ENCODE measurements at regions not wholly inside any gene's neighbourhood (a gene's known extent, or its start where the extent isn't known, plus 50 kb on each side); places are given as distances from the start of the nearest gene placed in this dataset.

- Histone ChIP-seq H3K9me3 (peaks cover 0 to 10% (median 0%) of the 10 kb centered on the region in 4 donors), H3K4me3 (no peak overlapping the region), H3K27me3 (no peaks in the 10 kb centered on the region), H3K4me1 (no peaks in the 10 kb centered on the region), H3K27ac (no peak overlapping the region), H3K36me3 (peaks cover 0 to 14% (median 0%) of the 10 kb centered on the region in 3 donors)
- TF ChIP-seq, protein P1, sequence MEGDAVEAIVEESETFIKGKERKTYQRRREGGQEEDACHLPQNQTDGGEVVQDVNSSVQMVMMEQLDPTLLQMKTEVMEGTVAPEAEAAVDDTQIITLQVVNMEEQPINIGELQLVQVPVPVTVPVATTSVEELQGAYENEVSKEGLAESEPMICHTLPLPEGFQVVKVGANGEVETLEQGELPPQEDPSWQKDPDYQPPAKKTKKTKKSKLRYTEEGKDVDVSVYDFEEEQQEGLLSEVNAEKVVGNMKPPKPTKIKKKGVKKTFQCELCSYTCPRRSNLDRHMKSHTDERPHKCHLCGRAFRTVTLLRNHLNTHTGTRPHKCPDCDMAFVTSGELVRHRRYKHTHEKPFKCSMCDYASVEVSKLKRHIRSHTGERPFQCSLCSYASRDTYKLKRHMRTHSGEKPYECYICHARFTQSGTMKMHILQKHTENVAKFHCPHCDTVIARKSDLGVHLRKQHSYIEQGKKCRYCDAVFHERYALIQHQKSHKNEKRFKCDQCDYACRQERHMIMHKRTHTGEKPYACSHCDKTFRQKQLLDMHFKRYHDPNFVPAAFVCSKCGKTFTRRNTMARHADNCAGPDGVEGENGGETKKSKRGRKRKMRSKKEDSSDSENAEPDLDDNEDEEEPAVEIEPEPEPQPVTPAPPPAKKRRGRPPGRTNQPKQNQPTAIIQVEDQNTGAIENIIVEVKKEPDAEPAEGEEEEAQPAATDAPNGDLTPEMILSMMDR (IDR thresholded peaks at IDR 0.05): no peak
- TF ChIP-seq POLR2A (IDR thresholded peaks at IDR 0.05) (no peak), EP300 (IDR thresholded peaks at IDR 0.05) (no peak)
- no peak for DNase-seq (ENCODE audit: low spot score in 2 of 2)
- 65 to 76% methylated on average over 1 of the region's 1 CpG for WGBS, 2 donors
Measured at GRCh38 chr5:6321078-6321477, 57.3 kb downstream of the MED10 start.

GRCh38 chr5:6319116-6319515, 59.2 kb downstream of the MED10 start:
- H3K27me3 ChIP-seq: no peaks in the 10 kb centered on the region
- H3K36me3 ChIP-seq: peaks cover 0 to 19% (median 0%) of the 10 kb centered on the region in 3 donors
- H3K4me1 ChIP-seq: no peaks in the 10 kb centered on the region
- WGBS, 2 donors: 73 to 85% methylated on average over 8 of the region's 8 CpGs
- H3K4me3 ChIP-seq: no peak overlapping the region
- H3K9me3 ChIP-seq: peaks cover 0 to 10% (median 0%) of the 10 kb centered on the region in 4 donors
- TF ChIP-seq EP300 (IDR thresholded peaks at IDR 0.05) (no peak), POLR2A (IDR thresholded peaks at IDR 0.05) (no peak)
- TF ChIP-seq, protein P1 (IDR thresholded peaks at IDR 0.05): no peak
- no peak for DNase-seq (ENCODE audit: low spot score in 2 of 2)
- no peak overlapping the region for H3K27ac ChIP-seq

DNA sequence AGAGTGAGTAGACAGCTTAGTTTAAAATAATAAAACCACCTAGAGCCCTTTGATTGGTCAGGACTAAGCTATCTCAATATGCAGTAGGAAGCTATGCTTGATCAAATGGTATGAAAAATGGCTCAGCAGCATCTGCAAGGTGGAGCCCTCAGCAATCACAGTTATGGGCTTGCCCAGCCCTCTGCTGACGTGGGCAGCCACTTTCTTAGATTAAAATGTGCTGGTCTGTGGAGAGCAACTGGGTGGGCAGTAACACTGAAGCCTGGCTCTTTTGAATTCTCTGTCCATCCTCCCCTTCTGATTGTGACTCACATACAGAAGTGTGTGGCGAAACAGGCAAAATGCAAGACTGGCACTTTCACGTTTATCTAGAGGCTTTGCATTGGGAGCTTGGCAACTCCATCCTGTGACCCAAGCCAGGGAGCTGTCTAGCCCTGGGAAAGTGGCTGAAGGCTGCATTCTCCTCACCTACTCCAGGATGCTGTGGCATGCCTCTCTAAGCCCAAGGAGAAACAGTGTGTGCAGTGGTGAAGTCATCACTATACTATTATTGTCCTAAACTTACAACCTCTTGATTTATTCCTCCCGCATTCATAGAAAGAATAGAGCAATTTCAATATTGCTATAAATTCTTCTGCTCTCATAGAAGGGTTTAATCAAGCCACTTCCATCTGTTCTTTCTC, 61.1 kb downstream of the MED10 start:
- peaks cover 0 to 10% (median 0%) of the 10 kb centered on the region in 4 donors for H3K9me3 ChIP-seq
- H3K27me3 ChIP-seq: no peaks in the 10 kb centered on the region
- H3K27ac ChIP-seq: no peak overlapping the region
- no peaks in the 10 kb centered on the region for H3K4me1 ChIP-seq
- no peak for DNase-seq (ENCODE audit: low spot score in 2 of 2)
- no peak for TF ChIP-seq EP300 (IDR thresholded peaks at IDR 0.05)
- no peak overlapping the region for H3K4me3 ChIP-seq
- peaks cover 0 to 12% (median 0%) of the 10 kb centered on the region in 3 donors for H3K36me3 ChIP-seq
- WGBS, 2 donors: 60 to 67% methylated on average over 4 of the region's 4 CpGs

DNA sequence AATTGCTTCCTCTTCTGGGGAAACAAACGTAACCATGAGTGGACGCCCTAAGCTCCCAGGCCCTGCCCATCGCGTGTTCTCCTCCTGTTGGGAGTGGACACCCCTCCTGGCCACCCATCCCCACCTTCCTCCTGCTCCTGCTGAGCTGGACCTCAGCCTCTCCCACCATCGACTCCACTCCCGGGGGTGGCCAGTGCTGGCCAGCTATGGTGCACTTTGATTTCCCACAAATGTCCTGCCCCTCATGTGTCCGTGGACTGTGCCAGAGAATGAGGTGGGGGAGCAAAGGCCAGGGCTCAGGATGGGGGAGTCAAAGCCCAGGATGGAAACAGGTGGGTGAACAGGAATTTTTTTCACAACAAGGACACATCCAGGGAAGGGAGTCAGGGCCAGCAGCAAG, 62.8 kb downstream of the MED10 start:
- Histone ChIP-seq H3K4me1 (no peaks in the 10 kb centered on the region), H3K27ac (no peak overlapping the region), H3K27me3 (no peaks in the 10 kb centered on the region), H3K9me3 (peaks cover 0 to 3% (median 0%) of the 10 kb centered on the region in 4 donors), H3K36me3 (peaks cover 0 to 8% (median 0%) of the 10 kb centered on the region in 3 donors), H3K4me3 (no peak overlapping the region)
- WGBS, 2 donors: 69 to 71% methylated on average over 7 of the region's 7 CpGs
- DNase-seq (ENCODE audit: low spot score in 2 of 2): no peak
- TF ChIP-seq, protein P1 (IDR thresholded peaks at IDR 0.05): no peak
- TF ChIP-seq POLR2A (IDR thresholded peaks at IDR 0.05): no peak
- TF ChIP-seq EP300 (IDR thresholded peaks at IDR 0.05): no peak

DNA sequence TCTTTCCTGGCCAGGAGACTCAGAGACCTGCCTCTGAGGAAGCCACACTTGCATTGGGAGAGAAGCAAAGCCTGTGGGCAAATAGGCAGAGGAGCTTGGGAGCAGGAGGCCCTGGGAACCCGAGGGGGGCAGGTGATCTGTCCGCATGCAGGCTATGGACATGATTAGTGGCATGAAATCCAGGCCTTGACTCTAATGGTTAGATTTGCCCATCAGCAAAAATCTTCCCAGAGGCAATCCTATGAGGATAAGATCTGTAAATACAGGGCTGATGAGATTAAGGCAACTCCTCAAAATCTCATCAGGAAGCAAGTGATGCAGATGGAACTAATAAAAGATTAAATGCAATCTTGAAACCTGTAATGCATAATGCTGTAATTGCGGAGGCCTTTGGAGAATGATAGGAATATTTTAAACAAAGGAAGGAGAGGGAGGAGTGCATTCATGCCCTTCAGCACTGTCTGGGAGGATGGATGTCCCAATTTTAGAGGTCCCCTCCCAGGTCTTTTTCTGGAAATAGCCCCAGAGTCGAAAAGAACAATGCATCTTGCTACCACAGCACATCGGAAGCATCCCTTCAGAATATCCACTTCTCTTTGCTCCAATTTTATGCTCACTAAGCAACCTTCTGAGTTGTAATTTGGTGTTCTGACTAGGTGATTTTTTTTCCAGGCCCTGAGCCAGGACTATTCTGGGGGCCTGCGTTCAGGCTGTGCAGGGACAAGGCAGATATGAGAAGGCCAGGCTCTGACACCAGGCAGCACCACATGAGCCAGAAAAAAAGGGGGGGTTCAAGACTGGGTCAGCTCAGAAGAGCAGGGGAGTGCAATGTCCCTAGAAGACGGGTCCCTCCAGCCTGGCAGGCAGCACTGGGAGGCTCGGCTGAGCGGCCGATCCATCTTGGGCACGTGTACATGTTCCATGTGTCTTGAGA, 66.5 kb downstream of the MED10 start:
- no peak overlapping the region for H3K27ac ChIP-seq
- H3K4me3 ChIP-seq: no peak overlapping the region
- DNase-seq (ENCODE audit: low spot score in 2 of 2): no peak
- H3K9me3 ChIP-seq: no peaks in the 10 kb centered on the region
- H3K4me1 ChIP-seq: no peaks in the 10 kb centered on the region
- H3K36me3 ChIP-seq: peaks cover 0 to 5% (median 0%) of the 10 kb centered on the region in 3 donors
- 85 to 88% methylated on average over 11 of the region's 11 CpGs for WGBS, 2 donors
- H3K27me3 ChIP-seq: no peaks in the 10 kb centered on the region
- TF ChIP-seq POLR2A (IDR thresholded peaks at IDR 0.05): no peak
- TF ChIP-seq, protein P1 (IDR thresholded peaks at IDR 0.05): no peak
- no peak for TF ChIP-seq EP300 (IDR thresholded peaks at IDR 0.05)
